ENCODE measurements at regions not wholly inside any gene's neighbourhood (a gene's known extent, or its start where the extent isn't known, plus 50 kb on each side); places are given as distances from the start of the nearest gene placed in this dataset.

DNA sequence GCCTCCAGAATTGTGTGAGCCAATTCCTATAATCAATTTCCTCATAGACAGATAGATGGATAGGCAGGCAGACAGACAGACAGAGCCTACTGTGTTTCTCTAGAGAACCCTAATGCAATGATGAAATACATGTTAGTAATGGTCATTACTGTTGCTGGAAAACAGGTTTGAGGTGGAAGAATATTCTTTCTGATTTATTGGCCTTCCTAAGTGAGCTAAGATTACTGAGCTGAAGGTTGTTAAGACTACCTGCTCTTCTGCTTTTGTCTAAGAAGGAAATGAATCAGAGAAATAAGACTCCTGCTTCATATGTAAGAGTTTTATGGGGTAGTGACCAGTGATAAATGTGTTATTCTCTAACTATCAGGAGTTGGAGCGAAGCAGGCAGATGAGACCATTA lies 219.9 kb downstream of the ELAVL2 start:
- DNase-seq, result no peak

DNA sequence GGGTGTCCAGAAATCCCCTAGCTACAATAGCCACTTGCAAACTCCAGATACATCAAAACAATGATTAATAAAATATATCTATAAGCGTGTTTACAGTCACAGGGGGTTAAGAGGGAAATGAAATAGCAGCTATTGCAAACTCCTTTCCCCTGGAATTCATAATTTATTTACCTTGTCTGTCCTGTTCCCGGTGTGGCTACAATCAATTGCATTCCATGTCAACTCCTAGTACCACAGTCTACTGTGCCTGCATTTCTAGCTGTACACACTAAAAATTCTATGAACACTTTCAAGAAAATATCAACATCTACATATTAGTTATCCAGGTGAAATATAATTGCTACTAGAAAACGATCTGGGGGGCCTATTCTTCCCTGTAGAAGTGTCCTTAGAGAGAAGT lies 217.6 kb downstream of the ELAVL2 start:
- DNase-seq, result no peak

GRCh38 chr9:23611869-23612268 lies 214.2 kb downstream of the ELAVL2 start:
- no peak for DNase-seq

- DNase-seq, result no peak
These were observed 210.5 kb downstream of the ELAVL2 start for GRCh38 chr9:23615569-23615968.

DNA sequence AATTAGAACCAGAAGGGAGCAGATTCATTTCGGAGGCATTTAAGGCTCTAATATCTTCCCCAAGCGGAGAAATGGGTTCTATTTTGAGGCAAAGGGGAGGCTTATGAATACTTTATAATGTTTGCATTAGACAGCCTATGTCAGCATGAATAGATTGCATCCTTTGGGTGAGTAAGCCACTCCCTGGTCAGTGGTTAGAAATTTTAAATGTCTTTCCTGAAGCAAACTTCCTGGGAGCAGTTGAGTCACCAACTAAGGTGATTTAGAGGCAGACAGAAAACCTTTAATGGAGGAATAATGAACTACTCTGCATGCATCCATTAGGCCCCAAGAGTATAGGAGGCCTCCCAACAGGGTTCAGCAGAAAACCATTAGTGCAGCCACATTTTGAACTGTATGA lies 204.9 kb downstream of the ELAVL2 start:
- DNase-seq, result no peak

DNA sequence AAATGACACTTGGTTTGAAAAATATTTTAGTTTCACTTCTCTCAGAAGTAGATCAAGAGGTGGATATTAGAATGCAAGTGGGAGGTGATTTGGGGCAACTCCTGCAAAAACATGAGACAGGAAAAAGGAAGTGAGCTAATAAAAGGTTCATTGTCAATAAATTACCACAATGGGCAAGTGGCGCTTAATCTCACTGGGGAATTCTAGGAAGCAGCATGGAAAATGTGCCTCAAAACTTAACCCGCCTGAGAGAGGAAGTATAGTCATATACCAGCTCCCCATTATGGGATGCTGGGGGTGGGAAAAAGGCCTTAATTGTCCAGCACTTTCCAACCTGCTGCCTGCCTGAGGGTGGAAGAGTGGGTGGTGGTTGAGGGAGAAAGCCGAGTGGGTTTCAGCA lies 204.1 kb downstream of the ELAVL2 start:
- DNase-seq, result no peak

DNA sequence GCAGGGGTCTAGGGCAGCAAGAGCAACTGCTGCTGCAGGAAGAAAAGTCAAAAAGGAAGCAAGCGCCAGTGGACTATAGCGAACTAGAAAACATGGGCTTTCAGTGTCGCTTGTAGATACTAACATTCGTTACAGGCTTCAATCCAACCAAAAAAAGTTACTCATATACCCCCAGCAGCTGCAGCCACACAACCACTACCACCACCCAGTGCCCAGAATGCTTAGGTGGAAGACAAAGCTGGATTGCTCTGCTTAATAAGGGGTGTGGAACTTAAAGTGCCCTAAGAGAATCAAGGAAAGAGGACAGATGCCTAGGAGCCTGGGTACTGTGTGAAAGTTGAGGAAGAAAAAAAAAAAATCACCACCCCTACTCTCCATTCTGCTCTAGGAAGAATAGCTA lies 203.6 kb downstream of the ELAVL2 start:
- no peak for DNase-seq

GRCh38 chr9:23630488-23630887 lies 195.6 kb downstream of the ELAVL2 start:
- no peak for DNase-seq

DNA sequence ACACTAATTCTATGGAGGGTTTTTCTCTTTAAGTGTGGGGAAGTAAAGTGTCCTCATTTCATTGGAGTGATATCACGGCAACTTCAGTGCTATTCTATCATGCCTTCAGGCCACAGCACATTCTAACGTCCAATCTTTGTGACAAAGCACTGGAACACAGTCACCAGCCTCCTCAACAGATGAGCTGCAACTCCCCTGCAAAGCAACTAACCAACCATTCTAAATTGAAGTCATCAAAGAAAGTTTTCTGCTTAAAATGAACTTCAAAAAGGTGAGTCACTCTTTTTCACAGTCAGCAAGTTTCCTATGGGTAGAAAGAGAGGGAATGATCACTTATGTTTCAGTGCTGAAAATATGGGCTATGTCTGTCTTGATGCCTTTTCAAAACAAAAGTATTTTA lies 190.8 kb downstream of the ELAVL2 start:
- no peak for DNase-seq

DNA sequence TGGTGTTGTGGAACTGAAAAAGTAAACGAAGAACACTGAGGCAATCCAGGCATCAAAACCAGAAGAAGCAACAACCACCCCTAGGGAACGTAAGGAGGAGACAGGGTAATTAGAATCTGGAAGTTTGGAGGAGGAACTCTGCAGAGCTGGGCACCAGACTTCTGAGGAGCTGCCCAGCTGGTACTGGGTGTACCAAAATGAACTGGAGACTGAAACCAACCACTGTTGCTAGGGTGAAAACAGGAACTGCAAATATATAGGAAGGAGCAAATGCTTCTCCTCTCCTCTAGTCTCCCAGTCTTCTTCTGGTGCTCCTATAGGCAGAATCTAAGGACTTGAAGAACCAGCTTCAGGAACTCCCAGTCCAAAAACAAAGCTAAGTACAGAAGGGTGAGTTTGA lies 189.8 kb downstream of the ELAVL2 start:
- DNase-seq, result no peak

GRCh38 chr9:23638011-23638410 lies 188.0 kb downstream of the ELAVL2 start:
- DNase-seq, result no peak

DNA sequence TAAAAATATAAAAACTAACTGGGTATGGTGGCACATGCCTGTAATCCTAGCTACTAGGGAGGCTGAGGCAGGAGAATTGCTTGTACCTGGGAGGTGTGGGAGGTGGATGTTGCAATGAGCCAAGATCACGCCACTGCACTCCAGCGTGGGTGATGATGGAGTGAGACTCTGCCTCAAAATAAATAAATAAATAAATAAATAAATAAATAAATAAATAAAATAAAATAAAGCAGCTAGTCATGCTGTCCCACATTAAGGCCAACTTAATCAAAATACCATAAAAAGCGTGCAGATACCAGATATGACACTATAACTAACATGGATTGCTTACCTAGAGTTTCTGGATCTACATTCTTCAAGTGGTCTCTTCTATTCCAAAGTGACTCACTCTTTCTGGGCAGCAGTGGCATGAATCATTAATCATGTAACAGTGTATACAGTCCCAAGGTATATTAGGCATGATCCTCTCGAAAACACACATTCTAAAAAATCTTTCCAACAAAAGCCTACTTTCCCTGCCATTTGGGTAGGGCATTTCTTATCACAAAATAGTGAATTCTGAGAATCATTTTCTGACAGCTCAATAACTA lies 187.1 kb downstream of the ELAVL2 start:
- DNase-seq, result no peak

Data from activated CD4-positive, alpha-beta T cell treated with anti-CD3 and anti-CD28 coated beads, Interleukin-10, Interleukin-2, amounts not matched to agents 100 ng/mL and 50 ng/mL, durations not matched to agents 16 hours and 8 hours (primary cell).